Liver (tissue), 3 donors: ENCODE measurements at regions not wholly inside any gene's neighbourhood (a gene's known extent, or its start where the extent isn't known, plus 50 kb on each side); places are given as distances from the start of the nearest gene placed in this dataset.

Source experiments
- GABPA ChIP-seq, 2 donors: IDR thresholded peaks in 1 of 2; conservative IDR thresholded peaks in 1 of 2; 2 replicates each; pipeline ENCODE4 v1.6.1; 2016; ENCODE audit warnings: antibody characterized with exemption in 2 of 2, mild to moderate bottlenecking in 1 of 2, moderate library complexity in 1 of 2
- RAD21 ChIP-seq, 2 donors: IDR thresholded peaks; 2 replicates each; pipeline ENCODE4 v1.6.1; 2016; ENCODE audit warnings: antibody characterized with exemption in 2 of 2, mild to moderate bottlenecking in 2 of 2
- RXRA ChIP-seq, 2 donors: IDR thresholded peaks; 2 replicates each; pipeline ENCODE4 v1.6.1; 2017 to 2018; ENCODE audit warnings: antibody characterized with exemption in 2 of 2, mild to moderate bottlenecking in 1 of 2
- SP1 ChIP-seq: IDR thresholded peaks from 2 replicates; pipeline ENCODE4 v1.6.1; 2018; ENCODE audit warnings: antibody characterized with exemption, mild to moderate bottlenecking
- TAF1 ChIP-seq: conservative IDR thresholded peaks from 2 replicates; pipeline ENCODE4 v1.6.1; 2016; ENCODE audit warnings: antibody characterized with exemption, mild to moderate bottlenecking
- TF ChIP-seq, protein P1 (sequence below): fragments of 150-350 bp; IDR thresholded peaks from 2 replicates; pipeline ENCODE4 v1.5.1; 2017; ENCODE audit warnings: improper control_type of control experiment, low read depth, low read length; ENCODE audit not compliant: missing input control
- TF ChIP-seq, protein P2 (sequence below): IDR thresholded peaks from 2 replicates; pipeline ENCODE4 v1.6.1; 2016; ENCODE audit warnings: antibody characterized with exemption, mild to moderate bottlenecking
- TF ChIP-seq, protein P3 (sequence below): IDR thresholded peaks from 2 replicates; pipeline ENCODE4 v1.6.1; 2016; ENCODE audit warnings: antibody characterized with exemption
- donor health status: healthy.
- donor health status: healthy.

DNA sequence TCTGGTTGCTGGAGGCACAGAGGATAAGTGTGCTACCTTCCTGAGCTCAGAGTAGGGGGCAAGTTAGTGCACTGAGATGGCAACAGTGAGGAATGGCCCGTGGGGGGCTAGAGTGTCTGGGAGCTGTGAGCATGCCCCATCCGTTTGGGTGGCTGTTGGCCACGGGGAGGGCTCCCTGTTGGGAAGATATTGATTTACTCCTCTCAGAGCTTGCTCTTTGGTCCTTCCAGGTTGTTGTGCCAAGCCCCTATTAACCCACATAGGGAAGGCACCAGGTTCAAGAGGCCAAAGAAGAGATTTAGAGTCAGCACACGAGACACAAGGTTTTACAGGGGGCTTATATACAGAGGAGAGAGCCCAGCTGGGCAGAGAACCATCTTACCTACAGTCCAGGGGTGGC lies 318.8 kb downstream of the TSN start:
- TF ChIP-seq, protein P1, sequence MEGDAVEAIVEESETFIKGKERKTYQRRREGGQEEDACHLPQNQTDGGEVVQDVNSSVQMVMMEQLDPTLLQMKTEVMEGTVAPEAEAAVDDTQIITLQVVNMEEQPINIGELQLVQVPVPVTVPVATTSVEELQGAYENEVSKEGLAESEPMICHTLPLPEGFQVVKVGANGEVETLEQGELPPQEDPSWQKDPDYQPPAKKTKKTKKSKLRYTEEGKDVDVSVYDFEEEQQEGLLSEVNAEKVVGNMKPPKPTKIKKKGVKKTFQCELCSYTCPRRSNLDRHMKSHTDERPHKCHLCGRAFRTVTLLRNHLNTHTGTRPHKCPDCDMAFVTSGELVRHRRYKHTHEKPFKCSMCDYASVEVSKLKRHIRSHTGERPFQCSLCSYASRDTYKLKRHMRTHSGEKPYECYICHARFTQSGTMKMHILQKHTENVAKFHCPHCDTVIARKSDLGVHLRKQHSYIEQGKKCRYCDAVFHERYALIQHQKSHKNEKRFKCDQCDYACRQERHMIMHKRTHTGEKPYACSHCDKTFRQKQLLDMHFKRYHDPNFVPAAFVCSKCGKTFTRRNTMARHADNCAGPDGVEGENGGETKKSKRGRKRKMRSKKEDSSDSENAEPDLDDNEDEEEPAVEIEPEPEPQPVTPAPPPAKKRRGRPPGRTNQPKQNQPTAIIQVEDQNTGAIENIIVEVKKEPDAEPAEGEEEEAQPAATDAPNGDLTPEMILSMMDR = no peak
- TF ChIP-seq, protein P2, sequence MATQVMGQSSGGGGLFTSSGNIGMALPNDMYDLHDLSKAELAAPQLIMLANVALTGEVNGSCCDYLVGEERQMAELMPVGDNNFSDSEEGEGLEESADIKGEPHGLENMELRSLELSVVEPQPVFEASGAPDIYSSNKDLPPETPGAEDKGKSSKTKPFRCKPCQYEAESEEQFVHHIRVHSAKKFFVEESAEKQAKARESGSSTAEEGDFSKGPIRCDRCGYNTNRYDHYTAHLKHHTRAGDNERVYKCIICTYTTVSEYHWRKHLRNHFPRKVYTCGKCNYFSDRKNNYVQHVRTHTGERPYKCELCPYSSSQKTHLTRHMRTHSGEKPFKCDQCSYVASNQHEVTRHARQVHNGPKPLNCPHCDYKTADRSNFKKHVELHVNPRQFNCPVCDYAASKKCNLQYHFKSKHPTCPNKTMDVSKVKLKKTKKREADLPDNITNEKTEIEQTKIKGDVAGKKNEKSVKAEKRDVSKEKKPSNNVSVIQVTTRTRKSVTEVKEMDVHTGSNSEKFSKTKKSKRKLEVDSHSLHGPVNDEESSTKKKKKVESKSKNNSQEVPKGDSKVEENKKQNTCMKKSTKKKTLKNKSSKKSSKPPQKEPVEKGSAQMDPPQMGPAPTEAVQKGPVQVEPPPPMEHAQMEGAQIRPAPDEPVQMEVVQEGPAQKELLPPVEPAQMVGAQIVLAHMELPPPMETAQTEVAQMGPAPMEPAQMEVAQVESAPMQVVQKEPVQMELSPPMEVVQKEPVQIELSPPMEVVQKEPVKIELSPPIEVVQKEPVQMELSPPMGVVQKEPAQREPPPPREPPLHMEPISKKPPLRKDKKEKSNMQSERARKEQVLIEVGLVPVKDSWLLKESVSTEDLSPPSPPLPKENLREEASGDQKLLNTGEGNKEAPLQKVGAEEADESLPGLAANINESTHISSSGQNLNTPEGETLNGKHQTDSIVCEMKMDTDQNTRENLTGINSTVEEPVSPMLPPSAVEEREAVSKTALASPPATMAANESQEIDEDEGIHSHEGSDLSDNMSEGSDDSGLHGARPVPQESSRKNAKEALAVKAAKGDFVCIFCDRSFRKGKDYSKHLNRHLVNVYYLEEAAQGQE = no peak
- TF ChIP-seq RAD21 (IDR thresholded peaks at IDR 0.05) (no peak), RXRA (IDR thresholded peaks at IDR 0.05) (no peak), GABPA (IDR thresholded peaks at IDR 0.05 in 1 of 2, conservative IDR thresholded peaks at IDR 0.05 in 1 of 2) (no peak), SP1 (no peak), TAF1 (no peak)
- TF ChIP-seq, protein P3, sequence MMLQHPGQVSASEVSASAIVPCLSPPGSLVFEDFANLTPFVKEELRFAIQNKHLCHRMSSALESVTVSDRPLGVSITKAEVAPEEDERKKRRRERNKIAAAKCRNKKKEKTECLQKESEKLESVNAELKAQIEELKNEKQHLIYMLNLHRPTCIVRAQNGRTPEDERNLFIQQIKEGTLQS = no peak
